ENCODE measurements at regions not wholly inside any gene's neighbourhood (a gene's known extent, or its start where the extent isn't known, plus 50 kb on each side); places are given as distances from the start of the nearest gene placed in this dataset.

GRCh38 chr5:38794986-38795385, 50.8 kb upstream of the OSMR start:
- TF ChIP-seq CTCF (IDR thresholded peaks at IDR 0.05) (no peak), POLR2A (IDR thresholded peaks at IDR 0.05) (no peak), POLR2AphosphoS5 (IDR thresholded peaks at IDR 0.05) (no peak)

Data from breast epithelium (tissue), 3 donors.